GM19452 (cell line): ENCODE measurements at regions not wholly inside any gene's neighbourhood (a gene's known extent, or its start where the extent isn't known, plus 50 kb on each side); places are given as distances from the start of the nearest gene placed in this dataset.

ENCODE experiments used
- ATAC-seq: cut with Tn5 transposase; IDR thresholded peaks from one replicate; pipeline ENCODE4 v1.9.1; 2021; ENCODE audit not compliant: unreplicated experiment

GRCh38 chr1:79693441-79694114 is 687.0 kb upstream of the ADGRL4 start:
- peak; percentile 2 for ATAC-seq

GRCh38 chr1:79692519-79692918 is 686.0 kb upstream of the ADGRL4 start:
- no peak for ATAC-seq

GRCh38 chr1:79688932-79689331 is 682.4 kb upstream of the ADGRL4 start:
- no peak for ATAC-seq

GRCh38 chr1:79683420-79683819 is 676.9 kb upstream of the ADGRL4 start:
- ATAC-seq = no peak

- ATAC-seq = no peak
Measured at GRCh38 chr1:79682478-79682877, 675.9 kb upstream of the ADGRL4 start.

- no peak for ATAC-seq
Measured at GRCh38 chr1:79681382-79681781, 674.9 kb upstream of the ADGRL4 start.

GRCh38 chr1:79679916-79680315 is 673.4 kb upstream of the ADGRL4 start:
- ATAC-seq = no peak

- ATAC-seq = peak; percentile 97
Measured at GRCh38 chr1:79667848-79668696, 661.5 kb upstream of the ADGRL4 start.

- no peak for ATAC-seq
Measured at GRCh38 chr1:79667166-79667565, 660.6 kb upstream of the ADGRL4 start.

GRCh38 chr1:79663916-79664315 is 657.4 kb upstream of the ADGRL4 start:
- no peak for ATAC-seq

GRCh38 chr1:79662596-79662995 is 656.1 kb upstream of the ADGRL4 start:
- no peak for ATAC-seq

GRCh38 chr1:79660129-79660528 is 653.6 kb upstream of the ADGRL4 start:
- no peak for ATAC-seq

GRCh38 chr1:79657951-79658658 is 651.6 kb upstream of the ADGRL4 start:
- ATAC-seq = no peak

GRCh38 chr1:79655876-79656275 is 649.3 kb upstream of the ADGRL4 start:
- ATAC-seq = no peak

- ATAC-seq = no peak
Measured at GRCh38 chr1:79652426-79652825, 645.9 kb upstream of the ADGRL4 start.

- no peak for ATAC-seq
Measured at GRCh38 chr1:79648126-79648525, 641.6 kb upstream of the ADGRL4 start.

- ATAC-seq = no peak
Measured at GRCh38 chr1:79646880-79647279, 640.4 kb upstream of the ADGRL4 start.

GRCh38 chr1:79638382-79638781 is 631.9 kb upstream of the ADGRL4 start:
- ATAC-seq = peak; percentile 98

- no peak for ATAC-seq
Measured at GRCh38 chr1:79633456-79633855, 626.9 kb upstream of the ADGRL4 start.

- no peak for ATAC-seq
Measured at GRCh38 chr1:79629414-79629813, 622.9 kb upstream of the ADGRL4 start.

GRCh38 chr1:79617777-79618176 is 611.2 kb upstream of the ADGRL4 start:
- no peak for ATAC-seq

- no peak for ATAC-seq
Measured at GRCh38 chr1:79614762-79615161, 608.2 kb upstream of the ADGRL4 start.
